Panc1 (cell line): ENCODE measurements at regions not wholly inside any gene's neighbourhood (a gene's known extent, or its start where the extent isn't known, plus 50 kb on each side); places are given as distances from the start of the nearest gene placed in this dataset.

Source experiments
- CTCF ChIP-seq: fragments of 450-650 bp; IDR thresholded peaks from 2 replicates; pipeline ENCODE4 v1.5.1; 2017; ENCODE audit warnings: mild to moderate bottlenecking
- POLR2AphosphoS5 ChIP-seq: IDR thresholded peaks from 2 replicates; pipeline ENCODE4 v1.6.1; 2012; ENCODE audit warnings: mild to moderate bottlenecking, low read depth, low read length, moderate library complexity
- REST ChIP-seq, 2 experiments: IDR thresholded peaks; 2 replicates each; pipeline ENCODE4 v1.6.1; 2011 to 2012; ENCODE audit warnings: low read depth in 2 of 2, control low read depth in 1 of 2, low read length in 1 of 2, mild to moderate bottlenecking in 1 of 2, moderate library complexity in 1 of 2; ENCODE audit not compliant: insufficient read depth in 1 of 2
- SIN3A ChIP-seq: IDR thresholded peaks from 2 replicates; pipeline ENCODE4 v1.6.1; 2012; ENCODE audit warnings: low read depth, mild to moderate bottlenecking, low read length, moderate library complexity, borderline replicate concordance; ENCODE audit not compliant: insufficient read depth

GRCh38 chr5:62780888-62781287, 202.3 kb downstream of the LRRC70 start:
- no peak for TF ChIP-seq SIN3A
- no peak for TF ChIP-seq CTCF
- TF ChIP-seq POLR2AphosphoS5 = no peak
- TF ChIP-seq REST (IDR thresholded peaks at IDR 0.05; ENCODE audit: insufficient read depth in 1 of 2, low read depth in 2 of 2, low read length in 1 of 2) = no peak
